Activated CD8-positive, alpha-beta T cell treated with anti-CD3 and anti-CD28 coated beads for 36 hours (primary cell): ENCODE measurements at regions not wholly inside any gene's neighbourhood (a gene's known extent, or its start where the extent isn't known, plus 50 kb on each side); places are given as distances from the start of the nearest gene placed in this dataset.

Source experiments
- ATAC-seq: fragments of 200-7000 bp; cut with Tn5 transposase; one replicate; pipeline ENCODE4 v1.10.0; 2021; ENCODE audit warnings: mild to moderate bottlenecking, moderate library complexity
- CTCF ChIA-PET: fragments of 350-600 bp; sonication (Branson Sonifier 250); formaldehyde crosslinking; loops from one replicate; lab custom pipeline; 2021; ENCODE audit warnings: antibody characterized with exemption; lab: Charles Lee
- POLR2A ChIA-PET: fragments of 350-600 bp; sonication (Branson Sonifier 250); formaldehyde crosslinking; loops from one replicate; lab custom pipeline; 2021; ENCODE audit warnings: antibody characterized with exemption; lab: Charles Lee
- DNase-seq: peaks from one replicate; pipeline ENCODE4 v3.0.0-alpha.2; 2020
- H3K27ac Mint-ChIP-seq: one replicate; pipeline ENCODE4 v1.8.0; 2021; ENCODE audit warnings: mild to moderate bottlenecking, mixed read lengths
- H3K27me3 Mint-ChIP-seq: one replicate; pipeline ENCODE4 v1.8.0; 2021; ENCODE audit warnings: mixed read lengths
- H3K36me3 Mint-ChIP-seq: one replicate; pipeline ENCODE4 v1.8.0; 2021; ENCODE audit warnings: low read depth, mixed read lengths
- H3K4me1 Mint-ChIP-seq: one replicate; pipeline ENCODE4 v1.8.0; 2021; ENCODE audit warnings: low read depth, mixed read lengths
- H3K4me3 Mint-ChIP-seq: one replicate; pipeline ENCODE4 v1.8.0; 2021; ENCODE audit warnings: mild to moderate bottlenecking, moderate library complexity, mixed read lengths
- H3K9me3 Mint-ChIP-seq: one replicate; pipeline ENCODE4 v1.8.0; 2021; ENCODE audit warnings: mixed read lengths
- intact Hi-C: fragments of 100-400 bp; cut with micrococcal nuclease; formaldehyde crosslinking; loops from one replicate; pipeline ENCODE4 v1.10.0; 2022
- TF ChIP-seq, protein P1 (sequence below): fragments of 200-600 bp; IDR thresholded peaks from one replicate; pipeline ENCODE4 v1.8.0; 2022; ENCODE audit warnings: antibody characterized with exemption, mild to moderate bottlenecking

DNA sequence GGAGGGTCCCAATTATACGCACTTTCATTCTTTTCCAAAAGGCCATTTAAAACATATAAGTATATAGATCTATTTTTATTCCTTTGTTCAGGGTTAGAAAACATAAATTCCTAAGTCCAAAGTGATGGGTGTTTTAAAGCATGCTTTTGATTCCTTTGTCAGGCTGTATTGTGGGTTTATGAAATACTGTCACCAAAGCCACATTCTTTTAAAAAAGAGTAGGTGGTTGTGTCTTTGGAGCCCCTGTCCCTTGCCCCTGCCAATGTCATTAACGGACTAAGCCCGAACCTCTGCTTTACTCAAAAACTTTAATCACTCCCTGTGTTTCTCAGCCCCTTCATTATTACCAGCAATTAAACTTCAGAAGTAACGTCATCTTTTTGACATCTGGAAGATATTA lies 104.9 kb upstream of the APCDD1 start:
- no peak for ATAC-seq
- Mint-ChIP-seq H3K4me3 (no peak overlapping the region), H3K4me1 (no peaks in the 10 kb centered on the region), H3K27ac (no peak overlapping the region), H3K9me3 (no peaks in the 10 kb centered on the region), H3K27me3 (no peaks in the 10 kb centered on the region), H3K36me3 (no peaks in the 10 kb centered on the region)
- ChIA-PET POLR2A (no interaction called here), CTCF (no interaction called here)
- TF ChIP-seq, protein P1, sequence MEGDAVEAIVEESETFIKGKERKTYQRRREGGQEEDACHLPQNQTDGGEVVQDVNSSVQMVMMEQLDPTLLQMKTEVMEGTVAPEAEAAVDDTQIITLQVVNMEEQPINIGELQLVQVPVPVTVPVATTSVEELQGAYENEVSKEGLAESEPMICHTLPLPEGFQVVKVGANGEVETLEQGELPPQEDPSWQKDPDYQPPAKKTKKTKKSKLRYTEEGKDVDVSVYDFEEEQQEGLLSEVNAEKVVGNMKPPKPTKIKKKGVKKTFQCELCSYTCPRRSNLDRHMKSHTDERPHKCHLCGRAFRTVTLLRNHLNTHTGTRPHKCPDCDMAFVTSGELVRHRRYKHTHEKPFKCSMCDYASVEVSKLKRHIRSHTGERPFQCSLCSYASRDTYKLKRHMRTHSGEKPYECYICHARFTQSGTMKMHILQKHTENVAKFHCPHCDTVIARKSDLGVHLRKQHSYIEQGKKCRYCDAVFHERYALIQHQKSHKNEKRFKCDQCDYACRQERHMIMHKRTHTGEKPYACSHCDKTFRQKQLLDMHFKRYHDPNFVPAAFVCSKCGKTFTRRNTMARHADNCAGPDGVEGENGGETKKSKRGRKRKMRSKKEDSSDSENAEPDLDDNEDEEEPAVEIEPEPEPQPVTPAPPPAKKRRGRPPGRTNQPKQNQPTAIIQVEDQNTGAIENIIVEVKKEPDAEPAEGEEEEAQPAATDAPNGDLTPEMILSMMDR: no peak
- intact Hi-C loops: no loop called here
- no peak for DNase-seq

DNA sequence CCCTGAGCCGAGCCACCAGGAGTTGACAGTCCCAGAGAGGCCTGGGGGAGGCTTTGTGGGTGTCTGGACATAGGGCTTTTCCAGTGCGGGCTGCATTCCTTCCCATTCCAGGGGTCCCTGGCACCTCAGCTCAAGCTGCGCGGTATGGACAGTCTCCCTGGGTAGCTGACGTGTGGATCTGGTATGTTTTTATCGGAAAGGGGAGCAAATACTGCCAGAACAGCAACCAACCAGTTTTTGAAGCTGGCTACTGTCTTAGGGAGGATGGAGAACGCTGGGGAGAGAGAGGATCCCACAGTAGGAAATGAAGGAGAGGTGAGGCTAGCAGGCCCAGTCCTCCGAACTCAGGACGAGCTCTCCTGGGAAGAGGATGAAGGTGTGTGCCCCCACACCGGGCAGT lies 103.8 kb upstream of the APCDD1 start:
- intact Hi-C loops: no loop called here
- CTCF ChIA-PET: no interaction called here

DNA sequence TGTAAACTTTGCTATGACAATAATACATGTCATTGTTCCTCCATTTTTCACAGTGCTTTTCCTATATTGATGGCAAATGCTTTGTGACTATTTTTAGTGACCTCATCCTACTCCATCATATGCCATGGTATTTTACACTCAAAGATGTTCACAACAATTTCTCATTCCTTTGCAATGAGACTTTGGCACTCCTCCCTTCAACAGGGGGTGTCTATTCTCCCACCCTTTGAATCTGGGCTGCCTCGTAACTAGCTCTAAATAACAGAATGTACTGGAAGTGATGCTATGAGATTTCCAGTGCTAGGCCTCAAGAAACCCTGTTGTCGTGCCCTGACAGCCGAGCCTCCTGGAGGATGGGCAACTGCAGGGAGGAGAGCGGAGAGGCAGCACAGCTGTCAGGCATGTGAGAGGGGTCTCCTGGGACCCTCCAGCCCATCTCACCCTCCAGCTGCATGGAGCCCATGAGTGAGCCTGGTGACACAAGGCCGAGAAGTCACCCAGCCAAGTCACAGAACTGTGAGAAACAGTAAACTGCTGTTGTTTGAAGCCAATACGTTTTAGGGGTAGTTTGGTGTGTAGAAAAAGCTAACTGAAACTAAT lies 103.1 kb upstream of the APCDD1 start:
- H3K36me3 Mint-ChIP-seq: no peaks in the 10 kb centered on the region
- H3K27ac Mint-ChIP-seq: no peak overlapping the region
- ATAC-seq (no peak), DNase-seq (no peak)
- ChIA-PET CTCF (no interaction called here), POLR2A (no interaction called here)
- peaks cover 6% of the 10 kb centered on the region for H3K9me3 Mint-ChIP-seq
- intact Hi-C loops: no loop called here
- H3K4me3 Mint-ChIP-seq: no peak overlapping the region
- H3K27me3 Mint-ChIP-seq: no peaks in the 10 kb centered on the region
- TF ChIP-seq, protein P1: no peak
- no peaks in the 10 kb centered on the region for H3K4me1 Mint-ChIP-seq

More for the DNA sequence above, 103.8 kb upstream of the APCDD1 start:
- Mint-ChIP-seq H3K9me3 (no peaks in the 10 kb centered on the region), H3K27ac (no peak overlapping the region), H3K27me3 (no peaks in the 10 kb centered on the region), H3K4me1 (no peaks in the 10 kb centered on the region), H3K36me3 (no peaks in the 10 kb centered on the region), H3K4me3 (no peak overlapping the region)
- TF ChIP-seq, protein P1: no peak
- no peak for DNase-seq
- no peak for ATAC-seq
- POLR2A ChIA-PET: no interaction called here

DNA sequence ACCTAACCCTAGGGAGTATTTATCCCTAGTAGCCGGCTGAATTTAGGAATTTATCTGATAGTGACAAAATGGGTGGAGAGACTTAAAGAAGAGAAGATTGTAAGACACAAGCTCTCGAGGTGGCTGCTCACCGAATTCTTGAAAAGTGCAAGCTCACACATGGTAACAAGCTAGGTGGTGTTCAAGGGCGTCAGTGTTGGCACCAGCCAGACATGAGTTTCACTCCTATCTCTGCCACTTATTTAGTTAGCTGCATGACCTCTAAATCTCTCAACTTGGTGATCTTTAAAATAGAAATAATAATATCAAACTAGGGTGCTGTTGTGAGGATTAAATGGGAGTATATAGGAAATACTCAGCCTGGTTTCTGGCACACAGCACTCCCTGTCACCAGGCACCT lies 102.6 kb upstream of the APCDD1 start:
- no peak for ATAC-seq
- Mint-ChIP-seq H3K27me3 (no peaks in the 10 kb centered on the region), H3K36me3 (no peaks in the 10 kb centered on the region), H3K4me3 (no peak overlapping the region), H3K9me3 (peaks cover 11% of the 10 kb centered on the region), H3K27ac (no peak overlapping the region), H3K4me1 (no peaks in the 10 kb centered on the region)
- ChIA-PET POLR2A (no interaction called here), CTCF (no interaction called here)
- no peak for DNase-seq
- TF ChIP-seq, protein P1: no peak
- intact Hi-C loops: no loop called here

DNA sequence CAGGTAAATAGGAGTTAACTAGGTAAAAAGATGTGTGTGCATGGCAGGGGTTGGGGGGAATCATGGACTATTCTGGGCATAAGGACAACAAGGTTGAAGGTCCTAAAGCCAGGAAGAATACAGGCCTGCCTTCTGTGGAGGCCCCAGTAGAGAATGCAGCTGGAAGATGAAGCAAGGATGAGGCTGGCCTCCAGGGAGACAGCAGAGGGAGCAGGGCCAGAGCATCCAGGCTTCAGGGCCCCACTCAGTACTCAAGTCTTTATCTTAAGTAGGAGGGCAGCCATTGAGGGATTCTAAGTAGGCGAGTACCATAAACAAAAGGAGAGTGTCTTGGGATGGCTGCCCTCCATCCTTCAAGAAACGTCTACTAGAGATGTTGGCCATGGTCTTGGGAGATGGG lies 101.8 kb upstream of the APCDD1 start:
- Mint-ChIP-seq H3K36me3 (no peaks in the 10 kb centered on the region), H3K27ac (no peak overlapping the region), H3K4me3 (no peak overlapping the region), H3K4me1 (no peaks in the 10 kb centered on the region), H3K27me3 (no peaks in the 10 kb centered on the region), H3K9me3 (peaks cover 16% of the 10 kb centered on the region)
- intact Hi-C loops: no loop called here
- POLR2A ChIA-PET: no interaction called here
- CTCF ChIA-PET: no interaction called here
- ATAC-seq (no peak), DNase-seq (no peak)
- TF ChIP-seq, protein P1: no peak
